ENCODE measurements at regions not wholly inside any gene's neighbourhood (a gene's known extent, or its start where the extent isn't known, plus 50 kb on each side); places are given as distances from the start of the nearest gene placed in this dataset.

DNA sequence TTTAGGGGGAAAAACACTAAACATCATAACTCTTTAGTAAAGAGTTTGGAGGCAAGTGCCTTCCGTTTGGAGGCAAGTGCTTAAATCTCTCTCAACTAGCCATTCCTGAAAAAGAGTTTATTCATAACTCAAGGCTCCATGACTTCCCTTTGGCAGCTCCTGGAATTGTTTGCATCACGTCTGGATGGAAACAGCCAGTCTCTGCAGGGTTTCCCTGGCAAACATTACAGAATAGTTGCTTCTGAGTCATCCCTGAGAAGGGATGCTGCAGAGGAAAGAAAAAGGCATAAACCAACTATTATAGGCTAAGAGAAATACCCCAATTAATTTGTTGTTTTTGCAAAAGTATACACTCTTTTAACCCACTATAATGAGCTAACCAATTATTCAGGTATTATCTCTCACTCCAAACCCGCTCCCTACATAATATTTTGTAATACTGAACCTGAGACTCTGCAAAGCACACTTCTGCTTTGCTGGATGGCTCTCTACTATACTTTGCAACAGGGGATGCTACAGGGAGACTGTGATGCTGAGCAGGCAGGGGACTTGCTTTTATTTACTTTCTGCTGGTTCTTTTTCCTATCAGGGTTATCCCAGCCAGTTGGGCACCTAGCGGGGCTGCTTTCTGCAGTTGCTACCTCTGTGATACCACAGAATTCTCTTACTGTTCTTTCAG lies 497.7 kb downstream of the FUT8 start:
- TF ChIP-seq GABPA (IDR thresholded peaks at IDR 0.05; ENCODE audit: low read depth) (no peak), SUZ12 (IDR thresholded peaks at IDR 0.05; ENCODE audit: unreplicated experiment) (no peak), CREB1 (IDR thresholded peaks at IDR 0.05; ENCODE audit: low read depth) (no peak), RFX5 (IDR thresholded peaks at IDR 0.05; ENCODE audit: low read depth, low read length) (no peak), SRF (IDR thresholded peaks at IDR 0.05; ENCODE audit: low read depth in 2 of 2, low read length in 2 of 2) (no peak), ZNF207 (IDR thresholded peaks at IDR 0.05; ENCODE audit: borderline replicate concordance) (no peak), EP300 (IDR thresholded peaks at IDR 0.05; ENCODE audit: borderline replicate concordance in 1 of 2, control insufficient read depth in 1 of 2, low read depth in 2 of 2, low read length in 2 of 2) (no peak), STAT3 (IDR thresholded peaks at IDR 0.05; ENCODE audit: low read depth, low read length) (no peak), SMARCA5 (IDR thresholded peaks at IDR 0.05) (no peak), KLF5 (IDR thresholded peaks at IDR 0.05; ENCODE audit: partially characterized antibody) (no peak)
- TF ChIP-seq, protein P1, sequence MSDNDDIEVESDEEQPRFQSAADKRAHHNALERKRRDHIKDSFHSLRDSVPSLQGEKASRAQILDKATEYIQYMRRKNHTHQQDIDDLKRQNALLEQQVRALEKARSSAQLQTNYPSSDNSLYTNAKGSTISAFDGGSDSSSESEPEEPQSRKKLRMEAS (IDR thresholded peaks at IDR 0.05; ENCODE audit: low read depth, low read length): no peak
- TF ChIP-seq, protein P2, sequence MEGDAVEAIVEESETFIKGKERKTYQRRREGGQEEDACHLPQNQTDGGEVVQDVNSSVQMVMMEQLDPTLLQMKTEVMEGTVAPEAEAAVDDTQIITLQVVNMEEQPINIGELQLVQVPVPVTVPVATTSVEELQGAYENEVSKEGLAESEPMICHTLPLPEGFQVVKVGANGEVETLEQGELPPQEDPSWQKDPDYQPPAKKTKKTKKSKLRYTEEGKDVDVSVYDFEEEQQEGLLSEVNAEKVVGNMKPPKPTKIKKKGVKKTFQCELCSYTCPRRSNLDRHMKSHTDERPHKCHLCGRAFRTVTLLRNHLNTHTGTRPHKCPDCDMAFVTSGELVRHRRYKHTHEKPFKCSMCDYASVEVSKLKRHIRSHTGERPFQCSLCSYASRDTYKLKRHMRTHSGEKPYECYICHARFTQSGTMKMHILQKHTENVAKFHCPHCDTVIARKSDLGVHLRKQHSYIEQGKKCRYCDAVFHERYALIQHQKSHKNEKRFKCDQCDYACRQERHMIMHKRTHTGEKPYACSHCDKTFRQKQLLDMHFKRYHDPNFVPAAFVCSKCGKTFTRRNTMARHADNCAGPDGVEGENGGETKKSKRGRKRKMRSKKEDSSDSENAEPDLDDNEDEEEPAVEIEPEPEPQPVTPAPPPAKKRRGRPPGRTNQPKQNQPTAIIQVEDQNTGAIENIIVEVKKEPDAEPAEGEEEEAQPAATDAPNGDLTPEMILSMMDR (IDR thresholded peaks at IDR 0.05 in 2 of 3, conservative IDR thresholded peaks at IDR 0.05 in 1 of 3; ENCODE audit: control insufficient read depth in 2 of 3, extremely low read depth in 1 of 3, insufficient read depth in 1 of 3, low read depth in 3 of 3, low read length in 3 of 3): no peak
- TF ChIP-seq, protein P3, sequence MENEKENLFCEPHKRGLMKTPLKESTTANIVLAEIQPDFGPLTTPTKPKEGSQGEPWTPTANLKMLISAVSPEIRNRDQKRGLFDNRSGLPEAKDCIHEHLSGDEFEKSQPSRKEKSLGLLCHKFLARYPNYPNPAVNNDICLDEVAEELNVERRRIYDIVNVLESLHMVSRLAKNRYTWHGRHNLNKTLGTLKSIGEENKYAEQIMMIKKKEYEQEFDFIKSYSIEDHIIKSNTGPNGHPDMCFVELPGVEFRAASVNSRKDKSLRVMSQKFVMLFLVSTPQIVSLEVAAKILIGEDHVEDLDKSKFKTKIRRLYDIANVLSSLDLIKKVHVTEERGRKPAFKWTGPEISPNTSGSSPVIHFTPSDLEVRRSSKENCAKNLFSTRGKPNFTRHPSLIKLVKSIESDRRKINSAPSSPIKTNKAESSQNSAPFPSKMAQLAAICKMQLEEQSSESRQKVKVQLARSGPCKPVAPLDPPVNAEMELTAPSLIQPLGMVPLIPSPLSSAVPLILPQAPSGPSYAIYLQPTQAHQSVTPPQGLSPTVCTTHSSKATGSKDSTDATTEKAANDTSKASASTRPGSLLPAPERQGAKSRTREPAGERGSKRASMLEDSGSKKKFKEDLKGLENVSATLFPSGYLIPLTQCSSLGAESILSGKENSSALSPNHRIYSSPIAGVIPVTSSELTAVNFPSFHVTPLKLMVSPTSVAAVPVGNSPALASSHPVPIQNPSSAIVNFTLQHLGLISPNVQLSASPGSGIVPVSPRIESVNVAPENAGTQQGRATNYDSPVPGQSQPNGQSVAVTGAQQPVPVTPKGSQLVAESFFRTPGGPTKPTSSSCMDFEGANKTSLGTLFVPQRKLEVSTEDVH (IDR thresholded peaks at IDR 0.05; ENCODE audit: low read depth, partially characterized antibody): no peak

All from GM12878 (cell line).